ENCODE measurements at regions not wholly inside any gene's neighbourhood (a gene's known extent, or its start where the extent isn't known, plus 50 kb on each side); places are given as distances from the start of the nearest gene placed in this dataset.

GRCh38 chr7:1361016-1361755, 98.1 kb downstream of the MICALL2 start:
- no peak for DNase-seq

DNA sequence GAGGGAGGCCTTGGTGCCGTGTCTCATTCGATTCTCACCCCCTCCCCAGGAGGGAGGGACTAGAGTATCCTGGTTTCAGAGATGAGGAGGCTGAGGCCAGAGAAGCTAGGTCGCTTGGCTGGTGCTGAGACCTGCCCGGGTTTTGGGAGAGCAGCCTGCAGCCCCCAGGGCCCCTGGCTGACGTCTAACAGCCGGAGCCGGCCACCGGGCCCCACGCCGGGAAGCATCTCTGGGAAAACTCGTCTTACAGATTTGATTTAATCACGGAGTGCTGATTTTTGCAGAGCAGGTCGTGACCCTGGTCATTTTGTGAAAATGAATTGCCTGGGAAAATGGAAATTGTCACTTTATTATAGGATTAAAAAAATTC, 97.5 kb downstream of the MICALL2 start:
- DNase-seq: no peak

GRCh38 chr7:1362301-1362700, 97.0 kb downstream of the MICALL2 start:
- DNase-seq: no peak

GRCh38 chr7:1364068-1364905, 95.0 kb downstream of the MICALL2 start:
- no peak for DNase-seq

- no peak for DNase-seq
These were observed 94.2 kb downstream of the MICALL2 start for GRCh38 chr7:1364906-1365570.

DNA sequence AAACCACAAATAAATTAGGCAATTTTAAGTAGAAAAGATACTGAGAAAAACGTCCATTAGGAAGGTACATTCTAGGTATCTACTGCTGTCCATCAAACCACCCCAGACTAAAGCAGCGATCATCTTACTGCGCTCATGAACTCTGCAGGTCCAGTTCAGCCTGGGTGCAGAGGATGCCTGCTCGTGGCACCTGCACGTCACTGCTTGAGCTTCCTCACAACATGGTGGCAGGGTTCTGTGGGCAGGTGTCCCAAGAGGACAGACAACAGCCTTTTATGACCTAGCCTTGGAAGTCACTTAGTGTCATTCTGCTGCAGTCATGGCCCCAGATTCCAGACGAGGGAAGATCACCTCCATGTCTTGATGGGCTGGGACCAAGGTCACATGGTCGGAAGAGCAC, 93.4 kb downstream of the MICALL2 start:
- DNase-seq: no peak

- no peak for DNase-seq
These were observed 92.4 kb downstream of the MICALL2 start for GRCh38 chr7:1366801-1367405.

DNA sequence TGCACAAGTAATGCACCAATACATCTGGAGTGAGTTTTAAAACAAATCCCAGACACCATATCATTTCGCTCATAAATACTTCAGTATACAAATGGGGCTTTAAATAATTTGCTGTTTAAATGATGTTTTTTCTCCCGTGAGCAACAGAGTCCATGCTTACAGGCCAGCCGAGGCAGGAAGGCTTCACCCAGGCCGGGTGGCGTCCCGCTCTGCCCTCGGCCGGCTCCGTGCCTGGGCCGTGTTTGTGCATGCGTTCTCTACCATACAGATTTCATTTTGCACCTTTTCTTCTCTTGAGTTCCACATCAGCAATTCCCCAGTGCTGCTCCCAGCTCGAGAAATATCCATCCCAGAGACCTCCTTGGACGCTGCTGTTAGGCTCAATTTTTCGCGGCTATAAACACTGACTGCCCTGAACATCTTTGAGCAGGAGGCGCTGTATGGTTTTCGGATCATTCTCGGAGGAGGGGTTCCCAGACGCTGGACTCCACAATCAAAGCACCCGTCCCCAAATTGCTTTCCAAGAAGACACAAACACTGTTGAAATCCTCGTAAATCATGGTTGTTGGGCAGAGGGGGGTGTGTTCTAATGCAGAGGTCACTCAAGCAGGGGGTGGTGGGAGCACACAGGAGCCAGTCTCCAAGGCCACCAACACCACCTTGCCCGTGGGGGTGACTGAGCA, 91.6 kb downstream of the MICALL2 start:
- no peak for DNase-seq

GRCh38 chr7:1368184-1368681, 91.0 kb downstream of the MICALL2 start:
- DNase-seq: no peak

DNA sequence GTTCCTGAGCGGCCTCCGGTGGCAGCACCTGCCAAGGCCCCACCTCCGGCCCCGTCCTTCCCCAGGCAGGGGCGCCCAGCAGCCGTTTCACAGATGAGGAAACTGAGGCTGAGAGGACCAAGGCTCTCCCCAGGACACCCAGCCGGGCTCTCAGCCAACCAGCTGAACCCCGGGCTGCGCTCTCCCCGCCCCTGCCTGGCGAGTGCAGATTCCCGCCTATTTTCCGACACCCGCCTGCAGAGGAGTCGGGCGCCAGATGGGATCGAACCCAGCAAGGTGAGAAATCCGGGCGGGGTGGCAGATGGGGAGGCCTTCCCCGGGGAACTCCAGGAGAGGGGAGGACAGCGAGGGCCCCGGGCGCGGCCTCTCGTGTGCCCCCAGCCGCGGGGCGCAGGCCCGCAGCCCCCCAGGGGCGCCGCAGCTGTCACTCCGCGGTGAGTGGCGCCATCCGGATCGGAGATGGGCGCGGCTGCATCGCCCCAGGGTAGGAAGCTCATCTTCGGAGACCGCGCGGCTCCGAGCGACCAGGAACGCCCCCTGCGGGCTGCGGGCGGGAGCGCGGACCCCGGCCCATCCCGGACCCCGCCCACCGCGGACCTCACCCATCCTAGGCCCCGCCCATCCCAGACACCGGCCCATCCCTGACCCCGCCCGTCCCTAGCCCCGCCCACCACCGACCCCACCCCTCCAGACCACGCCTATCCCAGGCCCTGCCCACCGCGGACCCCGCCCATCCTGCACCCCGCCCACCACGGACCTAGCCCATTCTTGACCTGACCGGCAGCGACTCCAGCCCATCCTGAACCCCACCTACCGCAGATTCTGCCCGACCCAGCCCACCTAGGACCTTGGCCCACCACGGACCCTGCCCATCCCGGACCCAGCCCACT, 90.3 kb downstream of the MICALL2 start:
- no peak for DNase-seq

GRCh38 chr7:1369916-1370657, 89.2 kb downstream of the MICALL2 start:
- DNase-seq: no peak

GRCh38 chr7:1370738-1371137, 88.5 kb downstream of the MICALL2 start:
- DNase-seq: no peak

DNA sequence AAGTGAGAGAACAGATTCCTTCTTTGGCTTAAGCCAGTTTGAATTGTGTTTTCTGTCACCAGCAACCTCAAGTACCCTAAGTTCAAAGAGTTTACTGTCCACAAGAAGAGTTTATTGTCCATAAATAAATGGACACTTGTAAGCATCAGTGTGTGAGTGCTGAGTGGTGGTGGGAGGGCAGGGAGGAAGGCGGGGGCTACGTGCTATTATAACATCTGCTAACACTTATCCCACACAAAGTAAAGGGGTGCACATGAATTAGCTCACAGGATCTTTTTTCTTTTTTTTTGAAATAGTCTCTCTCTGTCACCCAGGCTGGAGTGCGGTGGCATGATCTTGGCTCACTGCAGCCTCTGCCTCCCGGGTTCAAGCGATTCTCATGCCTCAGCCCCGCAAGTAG, 87.2 kb downstream of the MICALL2 start:
- DNase-seq: no peak

- DNase-seq: no peak
These were observed 86.4 kb downstream of the MICALL2 start for GRCh38 chr7:1372671-1373379.

GRCh38 chr7:1377111-1377909, 82.0 kb downstream of the MICALL2 start:
- DNase-seq: no peak

DNA sequence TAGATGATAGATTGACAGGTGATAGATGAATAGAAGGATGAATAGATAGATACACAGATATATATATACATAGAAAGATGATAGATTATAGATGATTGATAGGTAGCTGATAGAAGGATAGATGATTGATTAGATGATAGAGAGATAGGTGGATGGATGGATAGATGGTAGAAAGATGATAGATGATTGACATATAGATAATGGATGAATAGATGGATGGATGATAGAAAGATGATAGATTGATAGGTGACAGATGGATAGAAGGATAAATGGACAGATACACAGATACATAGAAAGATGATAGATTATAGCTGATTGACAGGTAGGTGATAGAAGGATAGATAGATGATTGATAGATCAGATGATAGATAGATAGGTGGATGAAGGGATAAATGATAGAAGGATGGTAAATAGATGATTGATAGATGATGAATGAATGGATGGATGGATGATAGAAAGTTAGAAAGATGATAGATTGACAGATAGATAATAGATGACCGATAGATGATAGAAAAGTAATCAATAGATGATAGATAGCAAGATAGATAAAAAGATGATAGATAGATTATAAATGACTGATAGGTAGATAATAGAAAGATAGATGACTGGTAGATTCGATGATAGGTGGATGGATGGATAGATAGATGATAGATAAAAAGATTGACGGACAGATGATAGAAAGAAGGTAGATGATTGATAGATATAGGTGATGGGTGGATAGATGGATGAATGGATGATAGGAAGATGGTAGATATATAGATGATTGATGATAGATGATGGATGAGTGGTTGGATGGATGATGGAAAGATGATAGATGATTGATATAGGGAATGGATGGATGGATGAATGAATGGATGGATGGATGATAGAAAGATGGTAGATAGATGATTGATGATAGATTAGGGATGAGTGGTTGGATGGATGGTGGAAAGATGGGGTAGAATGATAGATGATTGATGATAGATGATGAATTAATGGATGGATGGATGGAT, 80.4 kb downstream of the MICALL2 start:
- DNase-seq: no peak

DNA sequence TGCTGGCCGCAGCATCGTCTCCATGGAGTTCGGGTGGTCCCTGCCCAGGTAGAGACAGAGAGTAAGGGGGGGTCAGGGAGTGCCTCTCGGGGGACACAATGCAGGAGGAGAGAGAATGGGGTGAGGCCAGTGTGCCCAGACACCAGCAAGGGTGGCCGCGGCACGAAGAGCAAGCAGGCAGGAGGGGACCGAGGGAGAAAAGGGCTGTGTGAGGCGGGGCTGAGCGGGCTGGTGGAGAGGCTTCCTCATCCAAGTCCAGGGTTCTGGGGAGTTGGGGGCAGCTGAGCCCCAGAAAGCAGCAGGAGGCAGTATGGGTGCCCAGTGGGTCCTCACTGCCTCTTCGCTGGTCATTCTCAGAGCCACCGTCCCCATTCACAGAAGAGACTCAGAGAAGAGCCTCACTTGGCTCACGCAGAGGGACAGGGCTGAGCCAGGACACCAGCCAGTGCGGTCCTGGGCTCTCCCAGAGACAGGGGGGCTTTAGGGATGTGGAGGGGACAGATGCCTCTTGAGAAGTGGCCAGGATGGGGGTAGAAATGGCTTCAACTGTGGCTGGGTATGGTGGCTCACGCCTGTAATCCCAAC, 78.9 kb downstream of the MICALL2 start:
- DNase-seq: no peak
